CD4-positive, alpha-beta T cell (primary cell): ENCODE measurements at regions not wholly inside any gene's neighbourhood (a gene's known extent, or its start where the extent isn't known, plus 50 kb on each side); places are given as distances from the start of the nearest gene placed in this dataset.

ENCODE experiments used
- ATAC-seq: fragments of 200-7000 bp; cut with Tn5 transposase; one replicate; pipeline ENCODE4 v1.10.0; 2022; ENCODE audit warnings: mild to moderate bottlenecking; ENCODE audit not compliant: poor library complexity
- CTCF ChIA-PET: fragments of 350-600 bp; sonication (Branson Sonifier 250); formaldehyde crosslinking; loops from one replicate; lab custom pipeline; 2021; ENCODE audit warnings: antibody characterized with exemption, inconsistent platforms; lab: Charles Lee
- POLR2A ChIA-PET: fragments of 350-600 bp; sonication (Branson Sonifier 250); formaldehyde crosslinking; loops from one replicate; lab custom pipeline; 2021; ENCODE audit warnings: antibody characterized with exemption, inconsistent platforms; lab: Charles Lee
- DNase-seq, 14 experiments: peaks; one replicate each; pipeline ENCODE4 v3.0.0-alpha.2; 2013 to 2020; ENCODE audit warnings: mixed read lengths in 2 of 14
- H3K27ac ChIP-seq, 2 donors: one replicate each; pipeline versions ENCODE4 v1.5.1 to v1.7.0; 2013; ENCODE audit warnings: low read length in 2 of 2, low read depth in 1 of 2, mild to moderate bottlenecking in 1 of 2
- H3K27me3 ChIP-seq, 2 experiments: 1 replicate in 1 of 2; 2 replicates in 1 of 2; pipeline versions ENCODE4 v1.6.1 to v1.7.0; 2013; ENCODE audit warnings: low read length in 2 of 2, control low read depth in 1 of 2, mild to moderate bottlenecking in 1 of 2, moderate library complexity in 1 of 2; ENCODE audit not compliant: insufficient read depth in 2 of 2, control insufficient read depth in 1 of 2
- H3K36me3 ChIP-seq: one replicate; pipeline ENCODE4 v1.6.1; 2013; ENCODE audit warnings: low read length, control low read depth; ENCODE audit not compliant: insufficient read depth
- H3K4me1 ChIP-seq: one replicate; pipeline ENCODE4 v1.6.1; 2013; ENCODE audit warnings: low read length, control low read depth; ENCODE audit not compliant: insufficient read depth
- H3K4me3 ChIP-seq: one replicate; pipeline ENCODE4 v1.5.1; 2013; ENCODE audit warnings: mild to moderate bottlenecking, low read length, moderate library complexity
- H3K9me3 ChIP-seq, 2 experiments: 1 replicate in 1 of 2; 2 replicates in 1 of 2; pipeline versions ENCODE4 v1.6.1 to v1.7.0; 2013; ENCODE audit warnings: low read length in 2 of 2, mild to moderate bottlenecking in 2 of 2, control low read depth in 1 of 2, moderate library complexity in 1 of 2; ENCODE audit not compliant: control insufficient read depth in 1 of 2, insufficient read depth in 1 of 2
- H3K27ac Mint-ChIP-seq: one replicate; pipeline ENCODE4 v1.8.0; 2020; ENCODE audit warnings: mixed read lengths
- H3K27me3 Mint-ChIP-seq: one replicate; pipeline ENCODE4 v1.8.0; 2021; ENCODE audit warnings: mixed read lengths
- H3K36me3 Mint-ChIP-seq: one replicate; pipeline ENCODE4 v1.8.0; 2021; ENCODE audit warnings: low read depth, mixed read lengths
- H3K4me1 Mint-ChIP-seq: one replicate; pipeline ENCODE4 v1.8.0; 2021; ENCODE audit warnings: low read depth, mixed read lengths
- H3K4me3 Mint-ChIP-seq: one replicate; pipeline ENCODE4 v1.8.0; 2020; ENCODE audit warnings: mild to moderate bottlenecking, mixed read lengths
- H3K9me3 Mint-ChIP-seq: one replicate; pipeline ENCODE4 v1.8.0; 2020; ENCODE audit warnings: mixed read lengths
- intact Hi-C, 2 experiments: fragments of 100-400 bp; cut with DNase I in 1 of 2; cut with micrococcal nuclease in 1 of 2; formaldehyde crosslinking; loops; one replicate each; pipeline versions ENCODE4 v1.15.1 to v1.9.0; 2023 to 2025; cut with DNase I, micrococcal nuclease
- TF ChIP-seq, protein P1 (sequence below): fragments of 200-600 bp; IDR thresholded peaks from one replicate; pipeline ENCODE4 v1.8.0; 2022; ENCODE audit warnings: antibody characterized with exemption, mild to moderate bottlenecking

DNA sequence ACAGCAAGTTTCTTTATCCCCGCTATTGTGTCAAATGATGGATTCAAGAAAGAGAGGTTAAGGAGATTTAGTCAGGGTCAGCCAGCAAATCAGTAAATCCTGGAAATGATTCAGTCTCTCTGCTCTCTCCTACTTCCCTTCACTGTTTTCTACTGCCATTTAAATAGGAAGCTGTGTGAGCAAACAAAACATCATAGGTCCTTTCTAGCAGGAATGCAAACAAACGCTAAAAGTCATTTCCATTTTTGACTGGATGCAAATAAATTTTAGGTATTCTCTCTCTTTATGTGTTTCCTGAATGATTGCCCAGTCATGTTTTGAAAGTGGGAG lies 299.4 kb upstream of the RORA start:
- Mint-ChIP-seq H3K27ac (no peak overlapping the region), H3K27me3 (peaks cover 6% of the 10 kb centered on the region), H3K36me3 (no peaks in the 10 kb centered on the region), H3K4me3 (no peak overlapping the region), H3K4me1 (no peaks in the 10 kb centered on the region), H3K9me3 (no peaks in the 10 kb centered on the region)
- intact Hi-C loops: no loop called here
- Histone ChIP-seq H3K27ac (no peak overlapping the region), H3K4me1 (no peaks in the 10 kb centered on the region), H3K9me3 (no peaks in the 10 kb centered on the region), H3K4me3 (no peak overlapping the region), H3K27me3 (peaks cover 0 to 4% of the 10 kb centered on the region in 2 experiments), H3K36me3 (no peaks in the 10 kb centered on the region)
- TF ChIP-seq, protein P1, sequence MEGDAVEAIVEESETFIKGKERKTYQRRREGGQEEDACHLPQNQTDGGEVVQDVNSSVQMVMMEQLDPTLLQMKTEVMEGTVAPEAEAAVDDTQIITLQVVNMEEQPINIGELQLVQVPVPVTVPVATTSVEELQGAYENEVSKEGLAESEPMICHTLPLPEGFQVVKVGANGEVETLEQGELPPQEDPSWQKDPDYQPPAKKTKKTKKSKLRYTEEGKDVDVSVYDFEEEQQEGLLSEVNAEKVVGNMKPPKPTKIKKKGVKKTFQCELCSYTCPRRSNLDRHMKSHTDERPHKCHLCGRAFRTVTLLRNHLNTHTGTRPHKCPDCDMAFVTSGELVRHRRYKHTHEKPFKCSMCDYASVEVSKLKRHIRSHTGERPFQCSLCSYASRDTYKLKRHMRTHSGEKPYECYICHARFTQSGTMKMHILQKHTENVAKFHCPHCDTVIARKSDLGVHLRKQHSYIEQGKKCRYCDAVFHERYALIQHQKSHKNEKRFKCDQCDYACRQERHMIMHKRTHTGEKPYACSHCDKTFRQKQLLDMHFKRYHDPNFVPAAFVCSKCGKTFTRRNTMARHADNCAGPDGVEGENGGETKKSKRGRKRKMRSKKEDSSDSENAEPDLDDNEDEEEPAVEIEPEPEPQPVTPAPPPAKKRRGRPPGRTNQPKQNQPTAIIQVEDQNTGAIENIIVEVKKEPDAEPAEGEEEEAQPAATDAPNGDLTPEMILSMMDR: no peak
- ATAC-seq (no peak), DNase-seq (no peak)
- POLR2A ChIA-PET: no interaction called here
- CTCF ChIA-PET: no interaction called here

DNA sequence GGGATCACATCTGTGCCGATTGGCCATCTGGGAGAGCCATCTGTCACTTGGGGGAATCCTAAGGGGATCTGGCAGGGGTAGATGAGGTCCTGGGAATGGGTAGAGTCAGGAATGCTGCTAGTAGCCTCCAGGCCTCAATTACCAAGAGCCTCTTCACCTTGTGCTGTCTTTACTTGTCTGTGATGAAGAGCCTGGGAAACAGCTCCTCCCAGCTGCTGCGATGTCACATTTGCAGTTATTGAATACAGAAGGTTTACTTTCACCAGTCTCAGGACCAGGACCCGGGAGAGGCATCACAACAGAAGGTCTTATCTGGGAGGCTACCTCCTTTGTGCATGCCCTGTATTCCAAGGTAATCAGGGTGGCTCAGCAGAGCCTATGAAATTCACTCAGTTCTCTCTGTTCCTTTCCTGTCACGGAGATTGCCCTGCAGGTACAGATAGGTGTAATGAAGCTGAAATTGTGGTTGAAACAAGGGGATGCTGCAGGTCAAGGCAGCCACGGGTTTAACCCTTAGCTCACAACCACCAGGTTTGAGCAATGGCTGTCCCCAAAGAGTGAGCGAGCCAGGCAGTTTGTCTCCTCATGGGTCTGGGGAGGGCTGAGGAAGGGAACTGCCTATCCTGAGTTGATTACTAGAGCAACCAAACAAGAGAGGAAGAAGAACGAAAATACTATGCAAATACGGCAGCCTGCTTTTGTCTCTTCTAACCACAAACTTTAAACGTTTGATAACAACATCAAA lies 298.9 kb upstream of the RORA start:
- CTCF ChIA-PET: interaction anchor here (0.6 kb wide), 1 partner anchor 1973 kb away, joined by 3 read pairs; no protein-coding TSS in a partner anchor
- TF ChIP-seq, protein P1: no peak
- H3K27ac Mint-ChIP-seq: no peak overlapping the region

DNA sequence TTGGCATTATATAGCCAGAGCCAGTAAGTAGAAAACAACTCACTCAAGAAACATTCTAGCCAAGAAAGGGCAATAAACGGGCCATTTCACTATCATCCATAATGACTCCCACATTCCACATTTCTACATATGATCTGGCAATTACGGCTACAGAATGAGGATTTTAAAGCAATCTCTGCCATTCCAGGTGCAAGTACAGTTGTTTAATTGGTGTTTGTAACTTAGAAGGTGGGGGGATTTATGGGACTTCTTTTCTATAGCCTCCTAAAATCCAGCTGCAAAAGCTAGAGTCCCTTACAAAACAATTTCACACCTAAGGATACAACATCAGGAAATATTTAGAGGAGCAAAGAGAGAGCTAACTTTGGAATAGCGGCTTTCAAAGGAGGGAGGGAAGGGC lies 295.4 kb upstream of the RORA start:
- Mint-ChIP-seq H3K4me3 (no peak overlapping the region), H3K4me1 (no peaks in the 10 kb centered on the region), H3K27me3 (peaks cover 25% of the 10 kb centered on the region), H3K9me3 (no peaks in the 10 kb centered on the region), H3K27ac (no peak overlapping the region), H3K36me3 (no peaks in the 10 kb centered on the region)
- intact Hi-C loops: no loop called here
- ATAC-seq (no peak), DNase-seq (no peak)
- POLR2A ChIA-PET: no interaction called here
- H3K36me3 ChIP-seq: no peaks in the 10 kb centered on the region
- TF ChIP-seq, protein P1: no peak
- H3K27ac ChIP-seq: no peak overlapping the region
- H3K27me3 ChIP-seq: peaks cover 0 to 4% of the 10 kb centered on the region in 2 experiments
- no peaks in the 10 kb centered on the region for H3K9me3 ChIP-seq
- H3K4me3 ChIP-seq: no peak overlapping the region
- CTCF ChIA-PET: interaction anchor here (0.7 kb wide), 1 partner anchor 868 kb away, joined by 3 read pairs; no protein-coding TSS in a partner anchor
- H3K4me1 ChIP-seq: no peaks in the 10 kb centered on the region

More for the DNA sequence above, 298.9 kb upstream of the RORA start:
- H3K27ac ChIP-seq: no peak overlapping the region
- peaks cover 11% of the 10 kb centered on the region for H3K27me3 Mint-ChIP-seq
- no peaks in the 10 kb centered on the region for H3K4me1 Mint-ChIP-seq
- H3K27me3 ChIP-seq: peaks cover 0 to 4% of the 10 kb centered on the region in 2 experiments
- POLR2A ChIA-PET: no interaction called here
- no peaks in the 10 kb centered on the region for H3K9me3 Mint-ChIP-seq
- no peaks in the 10 kb centered on the region for H3K9me3 ChIP-seq
- H3K4me3 ChIP-seq: no peak overlapping the region
- H3K4me3 Mint-ChIP-seq: no peak overlapping the region
- intact Hi-C loops: no loop called here
- no peaks in the 10 kb centered on the region for H3K36me3 Mint-ChIP-seq
- H3K4me1 ChIP-seq: no peaks in the 10 kb centered on the region
- ATAC-seq (no peak), DNase-seq (no peak)
- H3K36me3 ChIP-seq: no peaks in the 10 kb centered on the region
